Astrocyte (in vitro differentiated cells and primary cell): ENCODE measurements at regions not wholly inside any gene's neighbourhood (a gene's known extent, or its start where the extent isn't known, plus 50 kb on each side); places are given as distances from the start of the nearest gene placed in this dataset.
A peak's percentile ranks its signal among the peaks of the same experiment; 100 is the strongest.

Experiments used
- DNase-seq: peaks from one replicate; pipeline ENCODE4 v3.0.0-alpha.2; 2010; ENCODE audit warnings: low read depth
- FAIRE-seq: peaks from 2 replicates; lab custom pipeline; 2011; peaks lifted over from hg19 to GRCh38; lab: Jason Lieb, UNC
- H2AFZ ChIP-seq: 2 replicates; pipeline ENCODE4 v1.6.0; 2012; ENCODE audit warnings: low read depth, low read length, inconsistent platforms
- H3K27ac ChIP-seq: 2 replicates; pipeline ENCODE4 v1.5.1; 2011; ENCODE audit warnings: low read depth, low read length, inconsistent platforms
- H3K27me3 ChIP-seq: 2 replicates; pipeline ENCODE4 v1.6.0; 2011; ENCODE audit warnings: low read length, inconsistent platforms; ENCODE audit not compliant: insufficient read depth
- H3K36me3 ChIP-seq: 2 replicates; pipeline ENCODE4 v1.5.1; 2011; ENCODE audit warnings: low read length, inconsistent platforms; ENCODE audit not compliant: insufficient read depth
- H3K4me1 ChIP-seq: 2 replicates; pipeline ENCODE4 v1.5.1; 2011; ENCODE audit warnings: low read length, inconsistent platforms; ENCODE audit not compliant: insufficient read depth
- H3K4me2 ChIP-seq: 2 replicates; pipeline ENCODE4 v1.6.0; 2012; ENCODE audit warnings: low read length, inconsistent platforms
- H3K4me3 ChIP-seq: 2 replicates; pipeline ENCODE4 v1.5.1; 2011; ENCODE audit warnings: low read depth, mild to moderate bottlenecking, low read length, inconsistent platforms; ENCODE audit not compliant: insufficient read depth
- H3K79me2 ChIP-seq: 2 replicates; pipeline ENCODE4 v1.6.0; 2012; ENCODE audit warnings: mild to moderate bottlenecking, low read length, inconsistent platforms; ENCODE audit not compliant: insufficient read depth
- H3K9ac ChIP-seq: 2 replicates; pipeline ENCODE4 v1.6.0; 2012; ENCODE audit warnings: mild to moderate bottlenecking, low read length, inconsistent platforms
- H3K9me3 ChIP-seq: 2 replicates; pipeline ENCODE4 v1.5.1; 2012; ENCODE audit warnings: low read depth, mild to moderate bottlenecking, low read length, inconsistent platforms; ENCODE audit not compliant: insufficient read depth
- H4K20me1 ChIP-seq: 2 replicates; pipeline ENCODE4 v1.6.0; 2012; ENCODE audit warnings: low read length, inconsistent platforms; ENCODE audit not compliant: insufficient read depth
- H3K27ac Mint-ChIP-seq: one replicate; pipeline ENCODE4 v1.8.0; 2021; ENCODE audit warnings: mild to moderate bottlenecking, mixed read lengths; ENCODE audit not compliant: unreplicated experiment
- H3K27me3 Mint-ChIP-seq: one replicate; pipeline ENCODE4 v1.8.0; 2021; ENCODE audit warnings: low read depth, mixed read lengths; ENCODE audit not compliant: unreplicated experiment
- H3K36me3 Mint-ChIP-seq: one replicate; pipeline ENCODE4 v1.8.0; 2021; ENCODE audit warnings: low read depth, mixed read lengths; ENCODE audit not compliant: unreplicated experiment
- H3K4me1 Mint-ChIP-seq: one replicate; pipeline ENCODE4 v1.8.0; 2021; ENCODE audit warnings: low read depth, mixed read lengths; ENCODE audit not compliant: unreplicated experiment
- H3K4me3 Mint-ChIP-seq: one replicate; pipeline ENCODE4 v1.8.0; 2021; ENCODE audit warnings: mild to moderate bottlenecking, moderate library complexity, mixed read lengths; ENCODE audit not compliant: unreplicated experiment
- H3K9me3 Mint-ChIP-seq: one replicate; pipeline ENCODE4 v1.8.0; 2021; ENCODE audit warnings: mild to moderate bottlenecking, mixed read lengths; ENCODE audit not compliant: unreplicated experiment
- CTCF ChIP-seq: IDR thresholded peaks from 2 replicates; pipeline ENCODE4 v1.5.1; 2011; ENCODE audit warnings: low read depth, mild to moderate bottlenecking, inconsistent platforms, low read length, moderate library complexity; ENCODE audit not compliant: insufficient read depth
- EZH2 ChIP-seq: IDR thresholded peaks from 2 replicates; pipeline ENCODE4 v1.6.1; 2012; ENCODE audit warnings: mild to moderate bottlenecking, low read length, inconsistent platforms; ENCODE audit not compliant: insufficient read depth

DNA sequence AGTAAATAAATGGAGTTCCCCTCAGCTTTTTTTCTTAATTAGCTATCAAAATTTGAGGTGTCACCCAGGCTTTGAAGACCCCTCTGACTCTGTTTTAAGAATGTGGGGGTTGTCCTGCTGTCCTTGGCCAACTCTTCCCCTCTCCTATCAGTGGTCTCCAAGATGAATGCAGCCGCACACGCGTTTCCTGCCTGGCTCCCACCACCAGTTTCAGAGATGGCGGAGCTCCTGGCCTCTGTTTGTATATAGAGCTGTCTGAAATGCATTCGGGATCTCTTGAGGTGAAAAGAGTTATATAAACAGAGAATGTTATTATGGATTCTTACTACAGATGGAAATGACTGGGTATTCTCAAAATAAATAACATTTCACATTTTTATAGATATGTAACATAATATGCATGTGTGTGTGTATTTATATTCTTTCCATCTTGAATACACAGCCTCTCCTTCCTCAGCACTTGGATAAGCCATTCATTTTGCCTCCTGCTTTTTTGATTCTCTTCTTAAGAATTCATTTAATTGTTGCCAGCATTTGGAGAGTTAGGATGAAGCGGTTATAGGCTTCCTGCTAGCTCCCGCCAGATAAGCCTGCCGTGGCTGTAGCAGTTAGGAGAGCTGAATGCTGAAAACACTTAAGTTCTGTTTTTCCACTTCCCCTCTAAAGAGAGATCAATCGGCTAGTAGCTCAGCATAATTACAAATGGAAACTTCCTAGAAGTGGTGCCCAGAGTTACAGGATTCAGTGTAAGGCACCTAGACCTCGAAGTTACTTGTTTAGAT lies 659.3 kb upstream of the FANCL start:
- Histone ChIP-seq H3K27ac (no peak overlapping the region), H3K36me3 (no peaks in the 10 kb centered on the region), H3K4me3 (no peak overlapping the region), H4K20me1 (no peaks in the 10 kb centered on the region), H2AFZ (no peak overlapping the region), H3K9me3 (no peaks in the 10 kb centered on the region), H3K9ac (no peak overlapping the region), H3K4me2 (peak overlapping the region; percentile 44), H3K4me1 (peaks cover 20% of the 10 kb centered on the region), H3K79me2 (no peaks in the 10 kb centered on the region), H3K27me3 (no peaks in the 10 kb centered on the region)
- Mint-ChIP-seq H3K4me1 (peaks cover 27% of the 10 kb centered on the region), H3K4me3 (no peak overlapping the region), H3K27me3 (no peaks in the 10 kb centered on the region), H3K9me3 (no peaks in the 10 kb centered on the region), H3K36me3 (no peaks in the 10 kb centered on the region), H3K27ac (peak overlapping the region; percentile 92)
- TF ChIP-seq EZH2 (no peak), CTCF (no peak)
- DNase-seq (no peak), FAIRE-seq (peak; percentile 55)

GRCh38 chr2:58899692-58900091 lies 658.6 kb upstream of the FANCL start:
- Mint-ChIP-seq H3K36me3 (no peaks in the 10 kb centered on the region), H3K27ac (peak overlapping the region; percentile 92), H3K27me3 (no peaks in the 10 kb centered on the region), H3K4me1 (peaks cover 27% of the 10 kb centered on the region), H3K4me3 (no peak overlapping the region), H3K9me3 (no peaks in the 10 kb centered on the region)
- peaks cover 20% of the 10 kb centered on the region for H3K4me1 ChIP-seq
- no peaks in the 10 kb centered on the region for H3K79me2 ChIP-seq
- DNase-seq (peak; percentile 44), FAIRE-seq (peak; percentile 76)
- TF ChIP-seq CTCF (no peak), EZH2 (no peak)
- H3K9me3 ChIP-seq: no peaks in the 10 kb centered on the region
- no peaks in the 10 kb centered on the region for H4K20me1 ChIP-seq
- H3K9ac ChIP-seq: no peak overlapping the region
- H2AFZ ChIP-seq: no peak overlapping the region
- peak overlapping the region; percentile 44 for H3K4me2 ChIP-seq
- H3K27me3 ChIP-seq: peaks cover under 1% of the 10 kb centered on the region
- H3K27ac ChIP-seq: peak overlapping the region; percentile 4
- H3K36me3 ChIP-seq: no peaks in the 10 kb centered on the region
- no peak overlapping the region for H3K4me3 ChIP-seq

- no peaks in the 10 kb centered on the region for H4K20me1 ChIP-seq
- H3K36me3 Mint-ChIP-seq: no peaks in the 10 kb centered on the region
- H3K9me3 Mint-ChIP-seq: no peaks in the 10 kb centered on the region
- peak overlapping the region; percentile 25 for H3K4me2 ChIP-seq
- DNase-seq: peak; percentile 62
- no peaks in the 10 kb centered on the region for H3K9me3 ChIP-seq
- H3K4me3 Mint-ChIP-seq: no peak overlapping the region
- no peaks in the 10 kb centered on the region for H3K36me3 ChIP-seq
- no peak overlapping the region for H2AFZ ChIP-seq
- H3K79me2 ChIP-seq: no peaks in the 10 kb centered on the region
- H3K4me1 Mint-ChIP-seq: peaks cover 24% of the 10 kb centered on the region
- H3K27me3 ChIP-seq: peaks cover 4% of the 10 kb centered on the region
- no peak for TF ChIP-seq EZH2
- H3K27ac Mint-ChIP-seq: no peak overlapping the region
- H3K4me3 ChIP-seq: no peak overlapping the region
- peaks cover 20% of the 10 kb centered on the region for H3K4me1 ChIP-seq
- no peak overlapping the region for H3K9ac ChIP-seq
- H3K27me3 Mint-ChIP-seq: no peaks in the 10 kb centered on the region
- no peak for FAIRE-seq
- no peak overlapping the region for H3K27ac ChIP-seq
Measured at GRCh38 chr2:58896638-58897037, 655.5 kb upstream of the FANCL start.
